Natural killer cell (primary cell): ENCODE measurements at regions not wholly inside any gene's neighbourhood (a gene's known extent, or its start where the extent isn't known, plus 50 kb on each side); places are given as distances from the start of the nearest gene placed in this dataset.

Experiments used
- ATAC-seq, 3 donors: fragments of 150-1000 bp in 2 of 3; fragments of 200-7000 bp in 1 of 3; cut with Tn5 transposase; 1 replicate in 1 of 3; 2 replicates in 2 of 3; pipeline ENCODE4 v1.10.0; 2021; ENCODE audit warnings: mild to moderate bottlenecking in 2 of 3, moderate library complexity in 2 of 3
- DNase-seq, 2 donors: peaks; one replicate each; pipeline versions ENCODE4 v3.0.0 to v3.0.0-alpha.2; 2013 to 2021; ENCODE audit warnings: mixed read lengths in 1 of 2
- H3K27ac ChIP-seq: one replicate; pipeline ENCODE4 v1.5.1; 2013; ENCODE audit warnings: mild to moderate bottlenecking, low read length
- H3K27me3 ChIP-seq: one replicate; pipeline ENCODE4 v1.6.1; 2013; ENCODE audit warnings: low read length; ENCODE audit not compliant: control insufficient read depth, insufficient read depth
- H3K36me3 ChIP-seq: one replicate; pipeline ENCODE4 v1.6.1; 2013; ENCODE audit warnings: low read length; ENCODE audit not compliant: control insufficient read depth, insufficient read depth
- H3K4me1 ChIP-seq: one replicate; pipeline ENCODE4 v1.6.1; 2013; ENCODE audit warnings: low read length; ENCODE audit not compliant: control insufficient read depth, insufficient read depth
- H3K4me3 ChIP-seq: one replicate; pipeline ENCODE4 v1.5.1; 2013; ENCODE audit warnings: low read length
- H3K9me3 ChIP-seq: one replicate; pipeline ENCODE4 v1.6.1; 2013; ENCODE audit warnings: low read length; ENCODE audit not compliant: control insufficient read depth, insufficient read depth
- H3K27ac Mint-ChIP-seq, 2 donors: one replicate each; pipeline ENCODE4 v1.8.0; 2022; ENCODE audit warnings: mild to moderate bottlenecking in 2 of 2, mixed read lengths in 2 of 2, moderate library complexity in 1 of 2
- H3K27me3 Mint-ChIP-seq, 2 donors: one replicate each; pipeline ENCODE4 v1.8.0; 2022; ENCODE audit warnings: low read depth in 2 of 2, mixed read lengths in 2 of 2
- H3K36me3 Mint-ChIP-seq: one replicate; pipeline ENCODE4 v1.8.0; 2022; ENCODE audit warnings: mixed read lengths
- H3K4me1 Mint-ChIP-seq, 2 donors: one replicate each; pipeline ENCODE4 v1.8.0; 2022; ENCODE audit warnings: mixed read lengths in 2 of 2
- H3K4me3 Mint-ChIP-seq: one replicate; pipeline ENCODE4 v1.8.0; 2022; ENCODE audit warnings: mild to moderate bottlenecking, moderate library complexity, mixed read lengths
- H3K9me3 Mint-ChIP-seq, 2 donors: one replicate each; pipeline ENCODE4 v1.8.0; 2022; ENCODE audit warnings: mixed read lengths in 2 of 2
- CTCF ChIP-seq: fragments of 200-600 bp; IDR thresholded peaks from one replicate; pipeline ENCODE4 v1.8.0; 2022; ENCODE audit warnings: antibody characterized with exemption
- WGBS: methylation state at CpG from one replicate; pipeline ENCODE4 v1.1.7; 2013; ENCODE audit warnings: missing lambda C conversion rate; ENCODE audit not compliant: insufficient coverage; 5-methylcytosine and 5-hydroxymethylcytosine counted together
- intact Hi-C: fragments of 100-400 bp; cut with micrococcal nuclease; formaldehyde crosslinking; loops from one replicate; pipeline ENCODE4 v1.14.2; 2022

- Histone ChIP-seq H3K36me3 (no peaks in the 10 kb centered on the region), H3K4me1 (no peaks in the 10 kb centered on the region), H3K27me3 (no peaks in the 10 kb centered on the region), H3K9me3 (peaks cover 3% of the 10 kb centered on the region), H3K27ac (no peak overlapping the region), H3K4me3 (no peak overlapping the region)
- Mint-ChIP-seq H3K27ac (no peak overlapping the region), H3K4me3 (no peak overlapping the region), H3K27me3 (no peaks in the 10 kb centered on the region), H3K36me3 (peaks cover 6% of the 10 kb centered on the region), H3K9me3 (peaks cover 13 to 20% of the 10 kb centered on the region in 2 donors), H3K4me1 (no peaks in the 10 kb centered on the region)
- WGBS = no CpG with 5 or more reads among the region's 1 CpG
- no peak for ATAC-seq
- no peak for DNase-seq
- no peak for TF ChIP-seq CTCF
- intact Hi-C loops = no loop called here
Measured at GRCh38 chr4:19512086-19512485, 739.6 kb upstream of the SLIT2 start.

- Mint-ChIP-seq H3K4me3 (no peak overlapping the region), H3K27me3 (no peaks in the 10 kb centered on the region), H3K9me3 (peaks cover 10 to 17% of the 10 kb centered on the region in 2 donors), H3K27ac (no peak overlapping the region), H3K36me3 (peaks cover 6% of the 10 kb centered on the region), H3K4me1 (no peaks in the 10 kb centered on the region)
- DNase-seq (no peak), ATAC-seq (no peak)
- no peak for TF ChIP-seq CTCF
- Histone ChIP-seq H3K9me3 (no peaks in the 10 kb centered on the region), H3K36me3 (no peaks in the 10 kb centered on the region), H3K27me3 (no peaks in the 10 kb centered on the region), H3K4me1 (no peaks in the 10 kb centered on the region), H3K4me3 (no peak overlapping the region), H3K27ac (no peak overlapping the region)
- intact Hi-C loops = no loop called here
Measured at GRCh38 chr4:19510993-19511392, 740.7 kb upstream of the SLIT2 start.

- no peaks in the 10 kb centered on the region for H3K27me3 Mint-ChIP-seq
- peaks cover 9 to 18% of the 10 kb centered on the region in 2 donors for H3K9me3 Mint-ChIP-seq
- WGBS = 94% methylated on average over 4 of the region's 4 CpGs
- Histone ChIP-seq H3K27ac (no peak overlapping the region), H3K4me3 (no peak overlapping the region), H3K4me1 (no peaks in the 10 kb centered on the region), H3K36me3 (no peaks in the 10 kb centered on the region), H3K9me3 (no peaks in the 10 kb centered on the region), H3K27me3 (no peaks in the 10 kb centered on the region)
- H3K27ac Mint-ChIP-seq = no peak overlapping the region
- intact Hi-C loops = no loop called here
- H3K4me3 Mint-ChIP-seq = no peak overlapping the region
- H3K36me3 Mint-ChIP-seq = peaks cover 6% of the 10 kb centered on the region
- no peak for DNase-seq
- ATAC-seq = no peak
- H3K4me1 Mint-ChIP-seq = no peaks in the 10 kb centered on the region
- TF ChIP-seq CTCF = no peak
Measured at GRCh38 chr4:19508442-19508841, 743.3 kb upstream of the SLIT2 start.

DNA sequence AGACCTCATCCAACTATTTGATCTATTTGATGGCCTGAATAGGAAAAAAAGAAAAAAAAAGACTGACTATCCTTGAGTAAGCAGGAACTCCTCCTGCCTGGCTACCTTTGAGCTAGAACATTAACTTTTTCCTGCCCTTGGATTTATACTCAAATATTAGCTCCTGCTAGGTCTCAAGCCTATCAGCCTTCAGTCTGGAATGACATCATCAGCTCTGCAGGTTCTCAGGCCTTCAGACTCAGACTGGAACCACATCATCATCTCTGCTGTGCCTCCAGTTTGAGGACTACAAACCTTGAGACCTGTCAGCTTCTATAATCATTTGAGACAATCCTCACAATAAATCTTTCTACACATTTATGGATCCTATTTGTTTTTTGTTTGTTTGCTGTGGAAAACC lies 754.0 kb upstream of the SLIT2 start:
- Mint-ChIP-seq H3K9me3 (peaks cover 19% of the 10 kb centered on the region in 2 donors), H3K4me1 (no peaks in the 10 kb centered on the region), H3K27me3 (no peaks in the 10 kb centered on the region), H3K27ac (no peak overlapping the region), H3K36me3 (no peaks in the 10 kb centered on the region), H3K4me3 (no peak overlapping the region)
- intact Hi-C loops = no loop called here
- ATAC-seq (no peak), DNase-seq (no peak)
- TF ChIP-seq CTCF = no peak
- Histone ChIP-seq H3K36me3 (no peaks in the 10 kb centered on the region), H3K9me3 (no peaks in the 10 kb centered on the region), H3K27me3 (no peaks in the 10 kb centered on the region), H3K27ac (no peak overlapping the region), H3K4me1 (no peaks in the 10 kb centered on the region), H3K4me3 (no peak overlapping the region)
